Kidney epithelial cell (primary cell): ENCODE measurements at regions not wholly inside any gene's neighbourhood (a gene's known extent, or its start where the extent isn't known, plus 50 kb on each side); places are given as distances from the start of the nearest gene placed in this dataset.

Experiments used
- DNase-seq: peaks from one replicate; pipeline ENCODE4 v3.0.0-alpha.2; 2010; ENCODE audit warnings: low read depth
- H3K27me3 ChIP-seq: 2 replicates; pipeline ENCODE4 v1.6.0; 2011; ENCODE audit warnings: low read length; ENCODE audit not compliant: control insufficient read depth, insufficient read depth
- H3K36me3 ChIP-seq: 2 replicates; pipeline ENCODE4 v1.5.1; 2011; ENCODE audit warnings: low read length; ENCODE audit not compliant: control insufficient read depth, insufficient read depth
- H3K4me3 ChIP-seq: 2 replicates; pipeline ENCODE4 v1.5.1; 2011; ENCODE audit warnings: low read depth, mild to moderate bottlenecking, control low read depth, low read length
- TF ChIP-seq, protein P1 (sequence below): IDR thresholded peaks from 2 replicates; pipeline ENCODE4 v1.5.1; 2011; ENCODE audit warnings: mild to moderate bottlenecking, moderate library complexity, low read length, control low read depth, inconsistent platforms; ENCODE audit not compliant: insufficient read depth, poor library complexity, severe bottlenecking

DNA sequence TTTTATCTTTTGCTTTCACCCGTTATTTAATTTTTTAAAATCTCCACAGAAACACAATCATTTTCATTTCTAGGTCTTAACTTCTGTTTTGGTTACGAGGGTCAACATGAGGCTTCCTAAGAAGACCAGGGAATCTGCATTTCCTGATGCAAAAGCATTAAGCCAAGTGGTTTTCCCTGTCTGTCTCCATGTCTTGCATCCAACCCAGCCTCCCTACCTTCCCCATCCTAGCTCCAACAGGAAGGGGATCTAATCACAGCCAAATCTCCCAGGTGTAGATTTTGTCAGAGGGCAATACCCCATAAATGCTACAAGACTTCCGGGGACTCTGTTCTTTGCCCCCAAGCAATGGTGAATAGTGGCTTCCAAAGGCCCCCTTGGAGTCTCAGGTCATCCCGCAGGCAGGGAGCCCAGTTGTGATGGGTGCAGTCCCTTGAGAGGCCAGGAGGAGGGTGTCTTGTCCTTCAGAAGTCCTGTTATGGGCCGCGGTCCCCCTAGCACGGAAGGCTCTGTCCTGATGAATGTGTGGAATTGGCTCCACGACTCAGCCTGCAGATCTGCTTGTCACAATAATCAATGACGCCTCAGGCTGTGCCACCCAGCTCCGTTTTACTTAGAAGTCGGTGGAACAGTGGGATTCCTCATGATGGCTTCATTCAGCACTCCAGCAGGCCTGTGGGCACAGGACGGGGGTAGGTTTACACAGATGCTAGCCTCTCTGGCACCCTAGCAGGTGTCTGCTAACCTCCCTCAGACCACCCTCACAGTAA, 141.1 kb downstream of the RGS9 start:
- TF ChIP-seq, protein P1, sequence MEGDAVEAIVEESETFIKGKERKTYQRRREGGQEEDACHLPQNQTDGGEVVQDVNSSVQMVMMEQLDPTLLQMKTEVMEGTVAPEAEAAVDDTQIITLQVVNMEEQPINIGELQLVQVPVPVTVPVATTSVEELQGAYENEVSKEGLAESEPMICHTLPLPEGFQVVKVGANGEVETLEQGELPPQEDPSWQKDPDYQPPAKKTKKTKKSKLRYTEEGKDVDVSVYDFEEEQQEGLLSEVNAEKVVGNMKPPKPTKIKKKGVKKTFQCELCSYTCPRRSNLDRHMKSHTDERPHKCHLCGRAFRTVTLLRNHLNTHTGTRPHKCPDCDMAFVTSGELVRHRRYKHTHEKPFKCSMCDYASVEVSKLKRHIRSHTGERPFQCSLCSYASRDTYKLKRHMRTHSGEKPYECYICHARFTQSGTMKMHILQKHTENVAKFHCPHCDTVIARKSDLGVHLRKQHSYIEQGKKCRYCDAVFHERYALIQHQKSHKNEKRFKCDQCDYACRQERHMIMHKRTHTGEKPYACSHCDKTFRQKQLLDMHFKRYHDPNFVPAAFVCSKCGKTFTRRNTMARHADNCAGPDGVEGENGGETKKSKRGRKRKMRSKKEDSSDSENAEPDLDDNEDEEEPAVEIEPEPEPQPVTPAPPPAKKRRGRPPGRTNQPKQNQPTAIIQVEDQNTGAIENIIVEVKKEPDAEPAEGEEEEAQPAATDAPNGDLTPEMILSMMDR, result peak; percentile 75
- DNase-seq, result no peak
- H3K27me3 ChIP-seq, result no peaks in the 10 kb centered on the region
- H3K36me3 ChIP-seq, result no peaks in the 10 kb centered on the region
- H3K4me3 ChIP-seq, result no peak overlapping the region

DNA sequence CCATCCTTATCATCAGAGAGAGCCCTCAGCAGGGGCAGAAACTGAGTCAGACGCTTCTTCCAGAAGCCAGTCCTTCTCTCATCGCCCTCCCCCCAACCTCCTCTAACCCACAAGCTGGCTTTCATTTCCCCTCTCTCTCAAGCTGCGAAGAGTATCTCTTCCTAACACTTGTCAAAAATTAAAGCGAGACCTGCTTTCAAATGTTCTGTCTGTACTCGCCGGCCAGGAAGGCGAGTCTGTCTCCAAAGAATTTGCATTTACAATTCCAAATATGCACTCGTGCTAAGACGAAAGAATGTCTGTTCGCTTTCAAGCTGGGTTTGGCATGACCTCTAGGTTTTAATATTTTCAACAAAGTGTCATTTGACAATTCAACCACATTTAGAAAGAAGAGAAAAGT, 140.4 kb downstream of the RGS9 start:
- TF ChIP-seq, protein P1, result no peak
- DNase-seq, result no peak
- H3K4me3 ChIP-seq, result no peak overlapping the region
- no peaks in the 10 kb centered on the region for H3K27me3 ChIP-seq
- H3K36me3 ChIP-seq, result no peaks in the 10 kb centered on the region
